HepG2 (cell line): ENCODE measurements at regions not wholly inside any gene's neighbourhood (a gene's known extent, or its start where the extent isn't known, plus 50 kb on each side); places are given as distances from the start of the nearest gene placed in this dataset.

ENCODE experiments used
- ATAC-seq: fragments of 200-7000 bp; cut with Tn5 transposase; 3 replicates; pipeline ENCODE4 v1.9.1; 2020; ENCODE audit warnings: mild to moderate bottlenecking, moderate library complexity
- BruUV-seq: library from RNA; stranded (reverse); fragments of 400-500 nt; replicated peaks from 2 replicates; lab custom pipeline; 2021; lab: Mats Ljungman, UMichigan
- CTCF ChIA-PET: fragments of 300-600 bp; formaldehyde crosslinking; extraction: SDS; loops from one replicate; lab custom pipeline; 2021; ENCODE audit warnings: low total read pairs, inconsistent platforms, low intra/inter-chr PET ratio; lab: Yijun Ruan, JAX
- POLR2A ChIA-PET: fragments of 350-600 bp; sonication (Branson Sonifier 250); formaldehyde crosslinking; loops from one replicate; lab custom pipeline; 2020; ENCODE audit warnings: antibody characterized with exemption, inconsistent platforms; lab: Yijun Ruan, JAX
- DNase-seq: peaks from one replicate; pipeline ENCODE4 v3.0.0-alpha.2; 2015; ENCODE audit warnings: low spot score
- FAIRE-seq: peaks from 3 replicates; lab custom pipeline; 2011; peaks lifted over from hg19 to GRCh38; lab: Jason Lieb, UNC
- H2AFZ ChIP-seq: one replicate; pipeline ENCODE4 v1.6.1; 2011; ENCODE audit warnings: low read length, inconsistent platforms
- H3K27ac ChIP-seq: fragments of 300-600 bp; 3 replicates; pipeline ENCODE4 v1.8.0; 2011; ENCODE audit warnings: mixed run types, mild to moderate bottlenecking, mixed read lengths, low read length, inconsistent platforms; ENCODE audit not compliant: insufficient read depth; ENCODE audit errors: extremely low read length
- H3K27me3 ChIP-seq, 2 experiments: fragments of 200-600 bp in 1 of 2; 2 replicates in 1 of 2; 3 replicates in 1 of 2; pipeline versions ENCODE4 v1.6.0 to v1.8.0; 2011; ENCODE audit warnings: low read length in 2 of 2, mild to moderate bottlenecking in 2 of 2, moderate library complexity in 2 of 2, inconsistent platforms in 1 of 2; ENCODE audit not compliant: insufficient read depth in 2 of 2, control insufficient read depth in 1 of 2
- H3K36me3 ChIP-seq, 2 experiments: fragments of 200-600 bp in 1 of 2; replicated peaks in 1 of 2; 2 replicates in 1 of 2; 3 replicates in 1 of 2; pipeline versions ENCODE4 v1.5.1 to v1.8.0; 2011; ENCODE audit warnings: low read length in 2 of 2, inconsistent platforms in 1 of 2; ENCODE audit not compliant: insufficient read depth in 2 of 2, control insufficient read depth in 1 of 2
- H3K4me1 ChIP-seq: 2 replicates; pipeline ENCODE4 v1.5.1; 2012; ENCODE audit warnings: low read length, inconsistent platforms; ENCODE audit not compliant: insufficient read depth
- H3K4me2 ChIP-seq: 2 replicates; pipeline ENCODE4 v1.6.0; 2011; ENCODE audit warnings: low read depth, low read length, inconsistent platforms
- H3K4me3 ChIP-seq, 3 experiments: fragments of 200-600 bp in 1 of 3; sonication (generic), shearing (Covaris generic) in 1 of 3; replicated peaks in 1 of 3; 2 replicates each; pipeline ENCODE4 v1.5.1; 2011 to 2016; ENCODE audit warnings: low read length in 3 of 3, inconsistent platforms in 2 of 3, low read depth in 2 of 3, mild to moderate bottlenecking in 2 of 3, control low read depth in 1 of 3, mixed read lengths in 1 of 3; ENCODE audit not compliant: insufficient read depth in 1 of 3
- H3K79me2 ChIP-seq: one replicate; pipeline ENCODE4 v1.6.1; 2011; ENCODE audit warnings: low read length, inconsistent platforms; ENCODE audit not compliant: insufficient read depth
- H3K9ac ChIP-seq: 2 replicates; pipeline ENCODE4 v1.6.0; 2011; ENCODE audit warnings: mild to moderate bottlenecking, low read depth, low read length, inconsistent platforms; ENCODE audit not compliant: insufficient read depth
- H3K9me3 ChIP-seq: 2 replicates; pipeline ENCODE4 v1.5.1; 2012; ENCODE audit warnings: mild to moderate bottlenecking, low read length
- H4K20me1 ChIP-seq: 2 replicates; pipeline ENCODE4 v1.6.0; 2011; ENCODE audit warnings: inconsistent platforms, mild to moderate bottlenecking, low read length, moderate library complexity; ENCODE audit not compliant: insufficient read depth
- ARNTL ChIP-seq: sonication (generic); formaldehyde crosslinking; IDR thresholded peaks from 2 replicates; pipeline ENCODE4 v1.4.0; 2020; ENCODE audit warnings: mild to moderate bottlenecking, missing genetic modification reagents
- BCL3 ChIP-seq: sonication (generic); formaldehyde crosslinking; IDR thresholded peaks from 2 replicates; pipeline ENCODE4 v1.5.1; 2020; ENCODE audit warnings: mild to moderate bottlenecking, missing genetic modification reagents, moderate library complexity
- E2F5 ChIP-seq: sonication (generic); formaldehyde crosslinking; conservative IDR thresholded peaks from 2 replicates; pipeline ENCODE4 v1.4.0; 2020; ENCODE audit warnings: missing genetic modification reagents
- GPBP1L1 ChIP-seq: sonication (generic); formaldehyde crosslinking; IDR thresholded peaks from 2 replicates; pipeline ENCODE4 v1.5.0; 2020; ENCODE audit warnings: mild to moderate bottlenecking, missing genetic modification reagents
- MATR3 ChIP-seq: sonication (generic); formaldehyde crosslinking; IDR thresholded peaks from 2 replicates; pipeline ENCODE4 v1.4.0; 2020; ENCODE audit warnings: missing genetic modification reagents
- MYNN ChIP-seq: sonication (generic); formaldehyde crosslinking; IDR thresholded peaks from 2 replicates; pipeline ENCODE4 v1.4.0; 2020; ENCODE audit warnings: mild to moderate bottlenecking, low read depth, missing genetic modification reagents
- NBN ChIP-seq: fragments of 450-650 bp; conservative IDR thresholded peaks from 2 replicates; pipeline ENCODE4 v1.6.1; 2017
- NFIB ChIP-seq: sonication (generic); formaldehyde crosslinking; IDR thresholded peaks from 2 replicates; pipeline ENCODE4 v1.9.0; 2021; ENCODE audit warnings: missing genetic modification reagents, mild to moderate bottlenecking, borderline replicate concordance
- PTBP1 ChIP-seq: fragments of 200-400 bp; formaldehyde crosslinking; IDR thresholded peaks from 2 replicates; pipeline ENCODE4 v1.6.1; 2018; ENCODE audit warnings: low read length, low read depth; ENCODE audit not compliant: poor library complexity, severe bottlenecking
- STAG1 ChIP-seq: sonication (generic); formaldehyde crosslinking; IDR thresholded peaks from 2 replicates; pipeline ENCODE4 v1.4.0; 2020; ENCODE audit warnings: missing genetic modification reagents
- TEAD2 ChIP-seq: sonication (generic); formaldehyde crosslinking; IDR thresholded peaks from 2 replicates; pipeline ENCODE4 v1.9.0; 2021; ENCODE audit warnings: missing genetic modification reagents
- ZFP36 ChIP-seq: fragments of 150-350 bp; IDR thresholded peaks from 2 replicates; pipeline ENCODE4 v1.6.1; 2018; ENCODE audit warnings: borderline replicate concordance, low read length, low read depth; ENCODE audit not compliant: partially characterized antibody
- ZNF337 ChIP-seq: sonication (generic); formaldehyde crosslinking; IDR thresholded peaks from 2 replicates; pipeline ENCODE4 v1.5.1; 2020; ENCODE audit warnings: missing genetic modification reagents, low read depth, mild to moderate bottlenecking, borderline replicate concordance
- ZNF510 ChIP-seq: sonication (generic); formaldehyde crosslinking; IDR thresholded peaks from 2 replicates; pipeline ENCODE4 v1.4.0; 2020; ENCODE audit warnings: low read depth, mild to moderate bottlenecking, missing genetic modification reagents
- ZNF580 ChIP-seq: IDR thresholded peaks from 2 replicates; pipeline ENCODE4 v1.6.1; 2016; ENCODE audit warnings: low read depth, borderline replicate concordance
- ZXDC ChIP-seq: sonication (generic); formaldehyde crosslinking; IDR thresholded peaks from 2 replicates; pipeline ENCODE4 v1.5.0; 2020; ENCODE audit warnings: mild to moderate bottlenecking, missing genetic modification reagents
- WGBS: methylation state at CpG from one replicate; pipeline ENCODE4 v1.1.6; 2017; ENCODE audit warnings: low lambda C conversion rate; 5-methylcytosine and 5-hydroxymethylcytosine counted together
- in situ Hi-C: cut with HindIII; loops from 2 replicates; pipeline ENCODE4 v1.10.0; 2017; ENCODE audit warnings: low pct_unique_long_range_greater_than_20kb; ENCODE audit not compliant: extremely low pct_ligation_motif_present
- intact Hi-C: fragments of 100-400 bp; cut with micrococcal nuclease; formaldehyde crosslinking; loops from one replicate; pipeline ENCODE4 v1.10.0; 2022; ENCODE audit not compliant: unreplicated experiment

GRCh38 chr2:15718944-15719323 lies 127.3 kb downstream of the DDX1 start:
- Histone ChIP-seq H3K4me3 (no peak overlapping the region), H3K9ac (no peak overlapping the region), H3K9me3 (no peaks in the 10 kb centered on the region), H3K4me1 (no peaks in the 10 kb centered on the region), H4K20me1 (no peaks in the 10 kb centered on the region), H3K4me2 (no peak overlapping the region), H2AFZ (no peak overlapping the region), H3K27ac (no peak overlapping the region), H3K79me2 (no peaks in the 10 kb centered on the region), H3K27me3 (peaks cover 7 to 35% of the 10 kb centered on the region in 2 experiments; a peak in 4 of 5 replicates), H3K36me3 (no peaks in the 10 kb centered on the region)
- FAIRE-seq (no peak), ATAC-seq (no peak), DNase-seq (no peak)
- intact Hi-C loops (no loop called here), in situ Hi-C loops (no loop called here)
- no TSS peak for BruUV-seq
- ChIA-PET POLR2A (no interaction called here), CTCF (no interaction called here)
- 57% methylated on average over 6 of the region's 6 CpGs for WGBS
- TF ChIP-seq ZNF580 (no peak), GPBP1L1 (no peak), STAG1 (CRISPR knock-in tag) (no peak), MATR3 (CRISPR knock-in tag) (no peak), ARNTL (CRISPR knock-in tag) (no peak), NBN (no peak), E2F5 (CRISPR knock-in tag) (no peak), ZXDC (CRISPR knock-in tag) (no peak), MYNN (CRISPR knock-in tag) (no peak), TEAD2 (CRISPR knock-in tag) (no peak), ZNF510 (no peak), ZFP36 (no peak), BCL3 (CRISPR knock-in tag) (no peak), PTBP1 (no peak), ZNF337 (CRISPR knock-in tag) (no peak), NFIB (no peak)
